IPS DF 6.9 (cell line): ENCODE measurements at regions not wholly inside any gene's neighbourhood (a gene's known extent, or its start where the extent isn't known, plus 50 kb on each side); places are given as distances from the start of the nearest gene placed in this dataset.

ENCODE experiments used
- DNase-seq: peaks from one replicate; pipeline ENCODE4 v3.0.0-alpha.2; 2013; ENCODE audit warnings: low read depth, low spot score
- H3K27ac ChIP-seq: one replicate; pipeline ENCODE4 v1.5.1; 2013; ENCODE audit warnings: low read length, control low read depth
- H3K27me3 ChIP-seq: 2 replicates; pipeline ENCODE4 v1.6.1; 2013; ENCODE audit warnings: mild to moderate bottlenecking, low read length; ENCODE audit not compliant: control insufficient read depth, insufficient read depth
- H3K36me3 ChIP-seq: 2 replicates; pipeline ENCODE4 v1.6.1; 2013; ENCODE audit warnings: low read length; ENCODE audit not compliant: control insufficient read depth, insufficient read depth
- H3K4me1 ChIP-seq: 2 replicates; pipeline ENCODE4 v1.6.1; 2013; ENCODE audit warnings: low read length; ENCODE audit not compliant: control insufficient read depth, insufficient read depth
- H3K4me3 ChIP-seq: 2 replicates; pipeline ENCODE4 v1.5.1; 2013; ENCODE audit warnings: mild to moderate bottlenecking, low read length
- H3K9me3 ChIP-seq: 2 replicates; pipeline ENCODE4 v1.6.1; 2013; ENCODE audit warnings: low read length, inconsistent platforms; ENCODE audit not compliant: control insufficient read depth, insufficient read depth
- WGBS: extraction: QIAGEN DNeasy Blood & Tissue Kit; methylation state at CpG from one replicate; pipeline ENCODE4 v1.1.7; 2013; ENCODE audit warnings: mixed read lengths, missing lambda C conversion rate; ENCODE audit not compliant: insufficient read length, insufficient coverage; 5-methylcytosine and 5-hydroxymethylcytosine counted together

DNA sequence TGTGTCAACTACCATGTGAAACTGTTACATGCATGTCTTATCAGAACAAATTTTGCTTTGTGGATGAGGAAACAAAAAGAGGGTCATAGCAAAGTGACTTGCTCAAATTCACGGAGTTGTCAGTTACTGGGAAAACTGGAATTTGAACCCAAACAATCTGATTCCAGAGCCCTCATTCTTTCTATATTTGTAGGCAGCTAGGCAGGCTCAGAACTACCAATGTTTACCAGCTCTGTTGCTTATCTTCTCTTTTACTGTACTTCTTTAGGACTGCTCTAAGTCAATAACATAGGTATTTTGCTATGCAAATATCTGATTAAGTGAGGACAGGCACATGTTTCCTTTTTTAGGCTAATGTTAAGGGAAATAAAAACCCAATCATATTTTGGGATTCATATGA lies 450.5 kb downstream of the ZPLD1 start:
- Histone ChIP-seq H3K36me3 (no peaks in the 10 kb centered on the region), H3K27ac (no peak overlapping the region), H3K4me3 (no peak overlapping the region), H3K27me3 (no peaks in the 10 kb centered on the region), H3K9me3 (no peaks in the 10 kb centered on the region), H3K4me1 (no peaks in the 10 kb centered on the region)
- no CpG with 5 or more reads among the region's 1 CpG for WGBS
- DNase-seq, result no peak

DNA sequence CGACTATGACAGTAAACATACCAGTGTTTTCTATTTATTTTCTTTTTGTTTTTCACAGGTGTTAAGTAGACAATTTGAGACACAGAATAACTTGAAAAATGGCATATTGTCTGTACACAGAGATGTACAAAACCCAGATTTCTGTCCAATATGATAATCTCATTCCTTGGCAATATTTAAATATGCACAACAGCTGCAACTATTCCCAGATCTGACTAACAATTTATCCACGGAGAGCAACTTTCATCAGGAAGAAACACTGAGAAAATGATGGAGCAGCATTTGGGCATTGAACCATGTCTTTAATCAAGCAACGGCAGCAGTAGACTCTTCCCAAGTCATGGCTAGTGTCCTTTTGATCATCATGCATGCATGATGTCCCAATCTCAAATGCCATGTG lies 452.6 kb downstream of the ZPLD1 start:
- no peak for DNase-seq
- no peak overlapping the region for H3K4me3 ChIP-seq
- no peaks in the 10 kb centered on the region for H3K36me3 ChIP-seq
- H3K27me3 ChIP-seq, result no peaks in the 10 kb centered on the region
- no CpG with 5 or more reads among the region's 3 CpGs for WGBS
- no peak overlapping the region for H3K27ac ChIP-seq
- H3K4me1 ChIP-seq, result no peaks in the 10 kb centered on the region
- H3K9me3 ChIP-seq, result no peaks in the 10 kb centered on the region

DNA sequence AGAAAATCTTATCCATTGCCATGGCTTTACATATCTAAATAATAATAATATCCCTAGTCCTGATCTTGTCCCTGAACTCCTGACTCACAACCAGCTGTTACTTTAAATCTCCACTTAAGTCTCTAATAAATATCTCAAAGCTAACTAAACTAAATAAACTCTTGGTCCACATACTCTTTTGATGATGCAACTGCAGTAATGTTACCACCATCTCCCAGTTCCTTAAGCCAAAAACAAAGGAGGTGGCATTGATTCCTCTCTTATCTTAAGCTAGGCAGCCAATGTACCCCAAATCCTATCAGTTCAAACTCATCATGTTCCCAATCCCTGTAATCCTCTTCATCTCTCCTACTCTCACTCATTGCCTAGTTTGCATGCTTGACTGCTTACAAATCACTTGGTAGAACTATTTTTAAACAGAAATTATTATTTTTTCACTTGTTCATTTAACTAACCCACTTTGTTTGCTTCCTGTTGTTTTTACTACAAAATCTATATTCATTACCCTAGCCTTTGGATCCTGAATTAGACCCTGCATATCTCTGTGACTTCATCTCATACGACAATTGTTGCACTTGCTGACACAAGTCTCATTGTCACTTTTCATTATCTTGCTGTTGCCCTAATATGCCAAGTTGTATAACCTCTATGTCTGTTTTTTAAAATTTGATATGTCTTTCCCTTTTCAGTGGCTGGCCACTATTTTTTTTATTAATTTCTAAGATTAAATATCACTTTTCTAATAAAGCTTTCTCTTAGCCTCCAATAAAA lies 462.2 kb downstream of the ZPLD1 start:
- Histone ChIP-seq H3K9me3 (no peaks in the 10 kb centered on the region), H3K27ac (no peak overlapping the region), H3K27me3 (no peaks in the 10 kb centered on the region), H3K4me3 (no peak overlapping the region), H3K4me1 (no peaks in the 10 kb centered on the region), H3K36me3 (no peaks in the 10 kb centered on the region)
- no peak for DNase-seq
- no CpG with 5 or more reads among the region's 1 CpG for WGBS

DNA sequence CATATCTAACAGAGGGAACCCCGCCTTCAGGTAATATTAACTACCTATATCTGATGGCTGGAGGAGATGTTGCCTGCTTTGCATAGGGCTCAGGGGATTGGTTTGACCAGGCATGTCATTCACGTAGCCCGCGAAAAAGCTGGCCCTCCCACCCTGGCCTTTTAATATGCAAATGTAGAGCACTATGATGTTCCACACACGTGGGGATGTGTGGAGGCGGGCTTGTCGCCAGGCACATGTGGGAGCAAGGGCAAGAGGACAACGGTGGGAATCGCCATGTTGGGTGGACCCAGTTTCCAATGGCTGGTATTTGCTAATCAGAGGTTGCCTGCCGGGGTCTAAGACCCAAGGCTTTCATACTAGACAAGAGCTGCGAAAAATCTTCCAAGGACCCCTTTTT lies 469.8 kb downstream of the ZPLD1 start:
- DNase-seq, result no peak
- Histone ChIP-seq H3K4me1 (peaks cover 2% of the 10 kb centered on the region; the same call in 1 of the 2 replicates), H3K27ac (no peak overlapping the region), H3K27me3 (no peaks in the 10 kb centered on the region), H3K36me3 (no peaks in the 10 kb centered on the region), H3K9me3 (no peaks in the 10 kb centered on the region), H3K4me3 (no peak overlapping the region)
- no CpG with 5 or more reads among the region's 11 CpGs for WGBS

DNA sequence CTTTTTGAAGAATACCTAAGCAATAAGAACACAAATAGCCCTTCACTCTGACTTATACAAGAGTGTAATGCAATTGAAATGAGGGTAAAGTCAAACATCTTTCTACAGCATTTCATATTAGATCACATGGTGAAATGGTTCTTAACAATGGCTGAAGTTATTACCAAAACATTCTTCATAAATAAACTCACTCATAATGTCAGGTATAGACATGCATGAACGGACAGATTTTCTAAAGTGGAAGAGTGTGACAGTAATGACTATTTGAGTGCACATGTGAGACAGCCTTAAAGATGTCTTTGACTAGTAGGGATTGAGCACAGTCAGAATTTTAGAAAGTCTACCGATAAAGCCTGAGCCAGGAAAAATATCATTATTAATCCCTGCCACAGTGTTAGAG lies 471.0 kb downstream of the ZPLD1 start:
- no peaks in the 10 kb centered on the region for H3K36me3 ChIP-seq
- DNase-seq, result no peak
- H3K27ac ChIP-seq, result no peak overlapping the region
- no peak overlapping the region for H3K4me3 ChIP-seq
- H3K4me1 ChIP-seq, result peaks cover 2% of the 10 kb centered on the region; the same call in 1 of the 2 replicates
- H3K9me3 ChIP-seq, result no peaks in the 10 kb centered on the region
- WGBS, result no CpG with 5 or more reads among the region's 2 CpGs
- H3K27me3 ChIP-seq, result no peaks in the 10 kb centered on the region

DNA sequence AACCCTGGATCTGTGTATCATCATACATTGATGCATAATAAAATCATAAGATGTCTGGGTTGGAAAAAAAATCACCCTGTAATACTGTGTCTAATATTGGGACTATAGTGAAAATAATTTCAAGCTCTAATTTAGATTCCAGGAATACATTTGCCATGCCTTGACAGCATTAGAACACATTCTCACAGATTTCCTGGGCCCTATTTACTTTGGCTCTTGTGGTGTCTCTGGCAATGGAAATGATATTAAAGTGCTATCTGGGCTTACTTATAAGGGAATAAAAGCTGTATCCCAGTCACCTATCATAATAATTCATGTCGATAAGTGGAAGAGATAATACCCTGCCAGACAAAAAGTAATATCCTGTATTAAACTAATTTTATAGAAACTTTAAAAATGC lies 472.0 kb downstream of the ZPLD1 start:
- DNase-seq, result no peak
- no CpG with 5 or more reads among the region's 1 CpG for WGBS
- no peak overlapping the region for H3K4me3 ChIP-seq
- H3K27ac ChIP-seq, result no peak overlapping the region
- H3K36me3 ChIP-seq, result no peaks in the 10 kb centered on the region
- no peaks in the 10 kb centered on the region for H3K27me3 ChIP-seq
- peaks cover 2% of the 10 kb centered on the region; the same call in 1 of the 2 replicates for H3K4me1 ChIP-seq
- H3K9me3 ChIP-seq, result no peaks in the 10 kb centered on the region

DNA sequence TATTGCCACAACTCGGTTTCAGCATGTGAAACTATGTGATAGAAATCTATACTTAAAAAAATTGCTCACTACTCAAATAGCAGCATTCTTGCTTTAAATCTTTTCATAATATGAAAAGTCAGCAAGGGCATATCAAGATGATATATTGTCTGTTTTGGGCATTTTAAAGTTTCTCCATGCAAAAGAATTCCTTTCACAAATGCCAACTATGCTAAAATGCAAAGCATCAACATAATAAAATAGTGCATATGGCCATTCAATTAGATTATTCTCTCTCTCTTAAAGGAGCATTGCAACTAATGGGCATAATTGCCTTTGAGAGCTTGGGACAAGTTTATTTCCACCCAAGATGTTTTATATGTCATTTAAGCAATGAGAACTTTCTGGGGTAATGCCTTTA lies 475.1 kb downstream of the ZPLD1 start:
- Histone ChIP-seq H3K4me3 (no peak overlapping the region), H3K27me3 (no peaks in the 10 kb centered on the region), H3K36me3 (no peaks in the 10 kb centered on the region), H3K4me1 (no peaks in the 10 kb centered on the region), H3K9me3 (no peaks in the 10 kb centered on the region), H3K27ac (no peak overlapping the region)
- no CpG with 5 or more reads among the region's 1 CpG for WGBS
- no peak for DNase-seq

DNA sequence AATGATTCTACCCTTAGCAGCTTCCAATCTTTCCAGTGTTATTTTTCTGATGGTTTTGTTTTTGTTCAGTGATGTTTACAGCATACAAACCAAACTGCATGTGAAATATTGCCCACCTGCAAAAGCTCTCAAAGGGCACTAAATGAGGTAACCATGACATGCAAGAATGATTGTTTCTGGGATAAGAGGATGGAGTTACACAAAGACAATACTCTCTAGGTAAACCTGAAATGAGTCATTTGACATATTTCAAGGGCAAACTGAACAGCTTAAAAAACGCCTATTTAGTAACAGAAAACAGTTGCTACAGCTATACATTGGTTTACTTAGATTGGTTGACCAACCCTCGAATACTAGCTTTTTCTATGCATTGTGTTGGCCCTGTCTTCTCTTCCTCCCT lies 481.7 kb downstream of the ZPLD1 start:
- Histone ChIP-seq H3K27ac (no peak overlapping the region), H3K36me3 (no peaks in the 10 kb centered on the region), H3K4me3 (no peak overlapping the region), H3K4me1 (no peaks in the 10 kb centered on the region), H3K9me3 (no peaks in the 10 kb centered on the region), H3K27me3 (no peaks in the 10 kb centered on the region)
- no CpG with 5 or more reads among the region's 2 CpGs for WGBS
- DNase-seq, result no peak

DNA sequence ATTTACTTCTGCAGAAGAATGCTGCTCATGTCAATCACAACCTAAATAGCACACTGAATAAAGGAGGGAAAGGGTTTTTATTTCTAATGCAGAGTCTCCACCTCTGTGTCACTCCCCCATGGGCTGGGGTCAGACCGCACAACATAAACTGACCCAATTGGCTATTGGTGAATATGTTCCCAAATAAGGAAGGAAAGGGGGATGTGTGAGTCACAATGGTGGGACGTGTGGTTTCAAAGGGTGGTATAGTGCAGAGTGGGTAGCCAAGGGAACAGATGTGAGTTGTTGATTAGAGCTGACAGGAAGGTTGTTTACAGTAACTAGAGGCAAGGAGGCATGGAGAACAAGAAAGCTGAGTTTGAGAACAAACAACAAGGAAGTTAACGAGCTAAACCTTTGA lies 491.8 kb downstream of the ZPLD1 start:
- Histone ChIP-seq H3K4me3 (no peak overlapping the region), H3K27ac (no peak overlapping the region), H3K36me3 (no peaks in the 10 kb centered on the region), H3K27me3 (no peaks in the 10 kb centered on the region), H3K4me1 (no peaks in the 10 kb centered on the region), H3K9me3 (no peaks in the 10 kb centered on the region; the same call in 1 of the 2 replicates)
- no CpG with 5 or more reads among the region's 3 CpGs for WGBS
- DNase-seq, result no peak

DNA sequence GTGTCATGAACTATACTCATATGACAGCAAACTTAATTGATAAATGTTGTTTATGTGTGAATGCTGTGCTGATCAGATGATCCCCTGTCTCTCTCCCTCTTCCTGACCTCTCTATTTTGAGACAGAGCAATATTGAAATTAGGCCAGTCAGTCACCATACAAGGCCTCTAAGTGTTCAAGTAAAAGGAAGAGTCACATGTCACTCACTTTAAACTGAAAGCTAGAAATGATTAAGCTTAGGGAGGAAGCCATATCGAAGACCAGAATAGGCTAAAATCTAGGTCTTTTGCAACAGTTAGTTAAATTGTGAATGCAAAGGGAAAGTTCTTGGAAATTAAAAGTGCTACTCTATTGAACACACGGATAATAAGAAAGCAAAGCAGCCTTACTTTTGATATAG lies 498.6 kb downstream of the ZPLD1 start:
- Histone ChIP-seq H3K36me3 (no peaks in the 10 kb centered on the region), H3K4me1 (no peaks in the 10 kb centered on the region), H3K9me3 (no peaks in the 10 kb centered on the region), H3K4me3 (no peak overlapping the region), H3K27me3 (no peaks in the 10 kb centered on the region), H3K27ac (no peak overlapping the region)
- DNase-seq, result no peak
- WGBS, result no CpG with 5 or more reads among the region's 2 CpGs

DNA sequence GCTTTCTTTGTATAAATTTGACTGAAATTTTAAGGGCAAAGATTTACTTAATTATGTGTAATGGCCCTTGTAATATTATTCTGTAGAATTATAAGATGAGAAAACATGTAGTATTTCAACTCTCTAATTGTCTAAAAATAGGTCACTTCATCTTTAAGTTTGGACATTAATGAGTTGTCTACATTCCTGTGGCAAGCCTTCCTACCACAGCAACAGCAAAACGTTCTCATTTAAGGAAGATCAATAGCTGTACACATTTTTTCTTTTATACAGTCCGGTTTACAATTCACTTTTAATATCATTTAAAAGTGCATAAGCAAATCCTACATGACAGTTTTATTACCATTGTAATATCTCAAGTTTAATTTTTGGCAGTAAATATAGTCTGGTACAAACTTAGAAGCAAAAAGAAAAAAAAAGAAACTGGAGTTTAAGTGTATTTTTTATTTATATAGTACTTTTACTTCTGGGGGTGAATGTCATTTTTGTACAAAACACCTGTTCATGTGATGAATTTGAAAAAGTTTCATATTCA lies 501.8 kb downstream of the ZPLD1 start:
- H3K27me3 ChIP-seq, result no peaks in the 10 kb centered on the region
- H3K9me3 ChIP-seq, result no peaks in the 10 kb centered on the region
- no peaks in the 10 kb centered on the region for H3K4me1 ChIP-seq
- no peak overlapping the region for H3K27ac ChIP-seq
- no CpG with 5 or more reads among the region's 2 CpGs for WGBS
- no peak overlapping the region for H3K4me3 ChIP-seq
- no peak for DNase-seq
- no peaks in the 10 kb centered on the region for H3K36me3 ChIP-seq
